ENCODE measurements at regions not wholly inside any gene's neighbourhood (a gene's known extent, or its start where the extent isn't known, plus 50 kb on each side); places are given as distances from the start of the nearest gene placed in this dataset.

- TF ChIP-seq USF1 (IDR thresholded peaks at IDR 0.05) (no peak), RAD21 (IDR thresholded peaks at IDR 0.05; ENCODE audit: low read depth) (no peak), TCF12 (IDR thresholded peaks at IDR 0.05; ENCODE audit: low read depth) (no peak), FOXM1 (IDR thresholded peaks at IDR 0.05; ENCODE audit: borderline replicate concordance, low read depth) (no peak), TEAD4 (IDR thresholded peaks at IDR 0.05) (no peak), YY1 (IDR thresholded peaks at IDR 0.05; ENCODE audit: low read depth) (no peak), NFIC (IDR thresholded peaks at IDR 0.05) (no peak), REST (IDR thresholded peaks at IDR 0.05; ENCODE audit: low read depth) (no peak), EP300 (IDR thresholded peaks at IDR 0.05; ENCODE audit: borderline replicate concordance) (no peak), ZBTB7A (IDR thresholded peaks at IDR 0.05; ENCODE audit: low read depth) (no peak), CEBPB (IDR thresholded peaks at IDR 0.05) (no peak), EGR1 (IDR thresholded peaks at IDR 0.05) (no peak)
Measured at GRCh38 chr7:18102576-18102975, 74.9 kb upstream of the PRPS1L1 start.

GRCh38 chr7:18103436-18104218, 76.0 kb upstream of the PRPS1L1 start:
- TF ChIP-seq RAD21 (IDR thresholded peaks at IDR 0.05; ENCODE audit: low read depth): no peak
- TF ChIP-seq TAF1 (IDR thresholded peaks at IDR 0.05; ENCODE audit: low read depth): no peak
- no peak for TF ChIP-seq USF1 (IDR thresholded peaks at IDR 0.05)
- no peak for TF ChIP-seq FOXM1 (IDR thresholded peaks at IDR 0.05; ENCODE audit: borderline replicate concordance, low read depth)
- TF ChIP-seq TCF12 (IDR thresholded peaks at IDR 0.05; ENCODE audit: low read depth): no peak
- TF ChIP-seq EGR1 (IDR thresholded peaks at IDR 0.05): no peak
- no peak for TF ChIP-seq MAX (IDR thresholded peaks at IDR 0.05)
- no peak for TF ChIP-seq REST (IDR thresholded peaks at IDR 0.05; ENCODE audit: low read depth)
- no peak for TF ChIP-seq EP300 (IDR thresholded peaks at IDR 0.05; ENCODE audit: borderline replicate concordance)
- no peak for TF ChIP-seq TEAD4 (IDR thresholded peaks at IDR 0.05)
- TF ChIP-seq CREB1 (IDR thresholded peaks at IDR 0.05; ENCODE audit: low read depth): no peak
- no peak for TF ChIP-seq YY1 (IDR thresholded peaks at IDR 0.05; ENCODE audit: low read depth)
- no peak for TF ChIP-seq NFIC (IDR thresholded peaks at IDR 0.05)

GRCh38 chr7:18109762-18110161, 82.1 kb upstream of the PRPS1L1 start:
- TF ChIP-seq CEBPB (IDR thresholded peaks at IDR 0.05): no peak

- TF ChIP-seq TCF12 (IDR thresholded peaks at IDR 0.05; ENCODE audit: low read depth) (no peak), EGR1 (IDR thresholded peaks at IDR 0.05) (no peak), MAX (IDR thresholded peaks at IDR 0.05) (no peak), REST (IDR thresholded peaks at IDR 0.05; ENCODE audit: low read depth) (no peak), TAF1 (IDR thresholded peaks at IDR 0.05; ENCODE audit: low read depth) (no peak), YY1 (IDR thresholded peaks at IDR 0.05; ENCODE audit: low read depth) (no peak), EP300 (IDR thresholded peaks at IDR 0.05; ENCODE audit: borderline replicate concordance) (no peak), TEAD4 (IDR thresholded peaks at IDR 0.05) (no peak), USF1 (IDR thresholded peaks at IDR 0.05) (no peak), ZBTB7A (IDR thresholded peaks at IDR 0.05; ENCODE audit: low read depth) (no peak), RAD21 (IDR thresholded peaks at IDR 0.05; ENCODE audit: low read depth) (no peak), FOXM1 (IDR thresholded peaks at IDR 0.05; ENCODE audit: borderline replicate concordance, low read depth) (no peak)
Measured at GRCh38 chr7:18116661-18117060, 89.0 kb upstream of the PRPS1L1 start.

All from Ishikawa (cell line).